IPS-20b (cell line): ENCODE measurements at regions not wholly inside any gene's neighbourhood (a gene's known extent, or its start where the extent isn't known, plus 50 kb on each side); places are given as distances from the start of the nearest gene placed in this dataset.
"Not testable (repeated sequence)": the region's sequence is repeated elsewhere in the genome, so short reads cannot be mapped to it uniquely, and the experiment has no call there.

Experiments
- H3K27ac ChIP-seq: one replicate; pipeline ENCODE4 v1.5.1; 2013; ENCODE audit warnings: low read length
- H3K27me3 ChIP-seq: 2 replicates; pipeline ENCODE4 v1.6.1; 2013; ENCODE audit warnings: mild to moderate bottlenecking, low read length, inconsistent platforms; ENCODE audit not compliant: insufficient read depth
- H3K36me3 ChIP-seq: 2 replicates; pipeline ENCODE4 v1.6.1; 2013; ENCODE audit warnings: low read depth, mild to moderate bottlenecking, inconsistent platforms, low read length, moderate library complexity; ENCODE audit not compliant: insufficient read depth
- H3K4me1 ChIP-seq: 2 replicates; pipeline ENCODE4 v1.6.1; 2013; ENCODE audit warnings: mild to moderate bottlenecking, control low read depth, inconsistent platforms, low read length, moderate library complexity; ENCODE audit not compliant: insufficient read depth
- H3K4me3 ChIP-seq: 2 replicates; pipeline ENCODE4 v1.5.1; 2013; ENCODE audit warnings: mild to moderate bottlenecking, low read length, inconsistent platforms
- H3K9ac ChIP-seq: 2 replicates; pipeline ENCODE4 v1.6.1; 2013; ENCODE audit warnings: low read depth, mild to moderate bottlenecking, inconsistent platforms, low read length, moderate library complexity
- H3K9me3 ChIP-seq: 2 replicates; pipeline ENCODE4 v1.6.1; 2013; ENCODE audit warnings: mild to moderate bottlenecking, low read depth, low read length, inconsistent platforms; ENCODE audit not compliant: insufficient read depth

DNA sequence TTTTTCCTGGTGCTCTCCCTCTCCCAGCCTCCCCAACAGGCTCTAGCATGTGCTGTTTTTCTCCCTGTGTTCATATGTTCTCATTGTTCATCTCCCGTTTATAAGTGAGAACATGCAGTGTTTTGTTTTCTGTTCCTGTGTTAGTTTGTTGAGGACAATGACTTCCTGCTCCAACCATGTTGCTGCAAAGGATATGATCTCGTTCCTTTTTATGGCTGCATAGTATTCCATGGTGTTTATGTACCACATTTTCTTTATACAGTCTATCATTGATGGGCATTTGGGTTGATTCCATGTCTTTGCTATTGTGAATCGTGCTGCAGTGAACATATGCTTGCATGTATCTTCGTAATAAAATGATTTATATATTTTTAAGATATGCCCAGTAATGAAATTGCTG lies 236.1 kb upstream of the HTR1E start:
- H3K27ac ChIP-seq, H3K9ac ChIP-seq, H3K27me3 ChIP-seq, H3K36me3 ChIP-seq, H3K4me3 ChIP-seq, H3K9me3 ChIP-seq: not testable (repeated sequence)
- H3K4me1 ChIP-seq, result peaks cover 10% of the 10 kb centered on the region; the same call in 1 of the 2 replicates

DNA sequence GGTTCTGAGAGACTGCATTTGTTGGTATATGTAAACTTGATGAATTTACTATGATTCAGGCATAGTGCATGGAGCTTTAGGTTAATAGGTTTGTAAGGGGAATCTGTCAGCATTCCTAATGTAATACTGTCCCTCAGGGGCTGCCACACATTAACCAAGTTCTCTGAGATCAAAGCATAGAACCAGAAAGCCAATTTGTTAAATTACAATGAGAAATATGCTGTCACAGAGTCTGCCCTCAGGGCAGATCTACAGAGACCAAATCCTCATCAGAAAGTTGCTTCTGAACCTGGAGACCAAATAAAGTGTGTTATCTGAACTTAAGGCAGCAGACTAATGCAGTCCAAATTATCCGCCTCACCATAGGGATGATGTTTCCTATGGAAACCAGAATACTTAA lies 250.8 kb upstream of the HTR1E start:
- Histone ChIP-seq H3K27me3 (no peaks in the 10 kb centered on the region), H3K36me3 (no peaks in the 10 kb centered on the region), H3K9me3 (no peaks in the 10 kb centered on the region), H3K4me1 (no peaks in the 10 kb centered on the region; the same call in none of the 2 replicates), H3K4me3 (no peak overlapping the region), H3K27ac (no peak overlapping the region), H3K9ac (no peak overlapping the region)

DNA sequence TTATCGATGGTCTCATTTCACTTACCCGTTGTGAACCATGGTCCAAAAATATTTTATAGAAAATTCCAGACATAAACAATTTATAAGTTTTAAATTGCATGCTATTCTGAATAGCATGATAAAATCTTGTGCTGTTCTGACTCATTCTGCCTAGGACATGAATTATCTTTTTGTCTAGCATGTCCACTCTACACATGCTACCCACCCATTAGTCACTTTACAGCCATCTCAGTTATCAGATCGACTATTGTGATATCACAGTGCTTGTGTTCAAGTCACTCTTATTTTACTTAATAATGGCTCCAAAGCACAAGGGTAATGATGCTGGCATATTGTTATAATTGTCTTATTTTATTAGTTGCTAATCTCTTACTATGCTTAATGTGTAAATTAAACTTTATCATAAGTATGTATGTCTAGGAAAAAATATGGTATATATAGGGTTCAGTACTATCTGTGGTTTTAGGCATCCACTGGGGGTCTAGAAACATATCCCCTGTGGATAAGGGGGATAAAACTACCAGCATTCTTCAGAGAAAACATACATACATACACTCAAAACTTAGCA lies 252.0 kb upstream of the HTR1E start:
- H3K9me3 ChIP-seq, result no peaks in the 10 kb centered on the region
- no peak overlapping the region for H3K4me3 ChIP-seq
- no peak overlapping the region for H3K27ac ChIP-seq
- no peaks in the 10 kb centered on the region for H3K27me3 ChIP-seq
- no peaks in the 10 kb centered on the region for H3K36me3 ChIP-seq
- no peaks in the 10 kb centered on the region; the same call in none of the 2 replicates for H3K4me1 ChIP-seq
- no peak overlapping the region for H3K9ac ChIP-seq

DNA sequence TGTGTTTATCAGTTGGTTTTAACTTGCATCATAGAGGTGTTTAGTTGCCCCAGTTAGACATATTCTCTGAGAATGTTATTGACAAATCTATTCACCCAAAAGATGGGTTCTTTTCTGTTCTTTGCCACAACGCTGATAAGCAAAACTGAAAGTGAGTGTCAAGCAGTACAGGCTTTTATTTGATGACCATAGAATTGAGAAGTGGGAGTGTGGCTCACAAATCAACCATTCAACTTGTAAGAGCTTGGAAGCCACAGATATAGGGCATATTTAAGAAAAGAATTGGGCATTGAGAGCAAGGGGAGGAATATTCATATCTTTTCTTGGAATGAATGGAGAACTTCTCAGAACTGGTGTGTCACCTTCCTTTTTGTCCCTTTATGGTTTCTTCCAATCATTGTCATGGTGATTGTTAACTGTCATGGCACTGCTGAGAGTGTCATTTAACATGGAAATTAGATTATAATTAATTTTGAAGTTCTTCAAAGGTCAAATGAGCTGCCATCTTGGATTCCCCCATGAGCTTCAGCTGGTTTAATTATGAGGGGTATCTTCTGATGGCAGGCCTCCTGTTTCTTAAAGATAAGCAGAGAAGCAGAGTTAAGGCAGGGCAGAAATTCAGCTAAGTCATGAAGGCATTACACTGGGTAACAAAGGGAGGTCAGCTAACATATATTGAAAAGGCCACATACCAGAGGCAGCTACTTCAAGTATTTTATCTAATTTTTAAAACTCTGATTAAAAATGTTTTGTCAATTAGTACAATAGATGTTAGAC lies 254.0 kb upstream of the HTR1E start:
- Histone ChIP-seq H3K4me3 (no peak overlapping the region), H3K4me1 (no peaks in the 10 kb centered on the region; the same call in 1 of the 2 replicates), H3K9ac (no peak overlapping the region), H3K36me3 (no peaks in the 10 kb centered on the region), H3K27ac (no peak overlapping the region), H3K9me3 (no peaks in the 10 kb centered on the region), H3K27me3 (no peaks in the 10 kb centered on the region)

DNA sequence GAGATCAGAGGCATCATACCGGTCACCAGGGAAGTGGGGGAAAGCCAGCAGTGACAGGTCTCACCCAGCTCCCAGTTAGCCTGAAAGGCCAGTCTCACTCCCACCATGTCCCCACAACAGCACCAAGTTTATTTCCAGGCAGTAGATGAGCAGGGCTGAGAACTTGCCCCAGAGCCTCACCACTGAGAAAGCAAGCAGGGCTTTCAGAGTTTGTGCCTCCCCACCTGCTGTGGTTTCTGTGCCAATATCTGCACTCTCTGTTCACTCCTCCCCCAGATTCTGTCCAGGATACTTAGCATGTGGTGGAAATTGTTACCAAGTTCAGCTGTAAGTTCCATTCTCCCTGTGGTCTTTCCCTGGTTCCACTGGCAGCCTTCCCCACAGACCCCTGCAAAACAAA lies 255.0 kb upstream of the HTR1E start:
- no peak overlapping the region for H3K9ac ChIP-seq

DNA sequence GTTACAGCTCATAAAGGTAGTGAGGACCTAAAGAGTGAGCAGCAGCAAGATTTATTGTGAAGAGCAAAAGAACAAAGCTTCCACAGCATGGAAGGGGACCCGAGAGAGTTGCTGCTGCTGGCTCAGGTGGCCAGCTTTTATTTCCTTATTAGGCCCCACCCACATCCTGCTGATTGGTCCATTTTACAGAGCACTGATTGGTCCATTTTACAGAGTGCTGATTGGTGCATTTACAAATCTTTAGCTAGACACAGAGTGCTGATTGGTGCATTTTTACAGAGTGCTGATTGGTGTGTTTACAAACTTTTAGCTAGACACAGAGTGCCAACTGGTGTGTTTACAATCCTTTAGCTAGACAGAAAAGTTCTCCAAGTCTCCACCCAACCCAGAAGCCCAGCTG lies 256.2 kb upstream of the HTR1E start:
- H3K9me3 ChIP-seq, H3K4me1 ChIP-seq, H3K27ac ChIP-seq, H3K4me3 ChIP-seq, H3K27me3 ChIP-seq, H3K36me3 ChIP-seq, H3K9ac ChIP-seq: not testable (repeated sequence)

More for the DNA sequence above, 255.0 kb upstream of the HTR1E start:
- Histone ChIP-seq H3K36me3 (no peaks in the 10 kb centered on the region), H3K4me1 (no peaks in the 10 kb centered on the region; the same call in 1 of the 2 replicates), H3K9me3 (no peaks in the 10 kb centered on the region), H3K4me3 (no peak overlapping the region), H3K27ac (no peak overlapping the region), H3K27me3 (no peaks in the 10 kb centered on the region)

DNA sequence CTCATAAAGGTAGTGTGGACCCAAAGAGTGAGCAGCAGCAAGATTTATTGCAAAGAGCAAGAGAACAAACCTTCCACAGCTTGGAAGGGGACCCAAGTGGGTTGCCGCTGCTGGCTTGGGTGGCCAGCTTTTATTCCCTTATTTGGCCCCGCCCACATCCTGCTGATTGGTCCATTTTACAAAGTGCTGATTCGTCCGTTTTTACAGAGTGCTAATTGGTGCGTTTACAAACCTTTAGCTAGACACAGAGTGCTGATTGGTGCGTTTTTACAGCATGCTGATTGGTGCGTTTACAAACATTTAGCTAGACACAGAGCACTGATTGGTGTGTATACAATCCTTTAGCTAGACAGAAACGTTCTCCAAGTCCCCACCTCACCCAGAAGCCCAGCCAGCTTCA lies 265.2 kb upstream of the HTR1E start:
- not testable (repeated sequence) for H3K27ac ChIP-seq

DNA sequence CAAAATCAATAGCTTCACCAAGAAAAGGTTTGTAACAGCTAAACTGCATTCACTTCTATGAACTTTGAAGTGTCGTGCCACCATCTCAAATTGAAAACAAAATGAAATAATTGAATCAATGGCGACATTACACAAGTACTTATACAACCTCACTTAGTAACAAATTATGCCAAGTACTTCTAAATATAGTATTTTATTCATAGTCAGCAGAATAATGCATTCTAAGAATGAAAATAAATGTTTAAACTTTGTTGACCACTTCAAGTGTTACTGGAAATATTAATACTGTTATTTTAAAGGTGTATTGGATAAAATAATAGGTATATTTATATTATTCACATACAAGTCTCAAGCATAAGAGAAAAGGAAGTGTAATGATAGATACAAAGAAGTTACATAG lies 280.1 kb upstream of the HTR1E start:
- Histone ChIP-seq H3K4me1 (no peaks in the 10 kb centered on the region), H3K9me3 (no peaks in the 10 kb centered on the region), H3K9ac (no peak overlapping the region), H3K27ac (no peak overlapping the region), H3K36me3 (no peaks in the 10 kb centered on the region), H3K4me3 (no peak overlapping the region), H3K27me3 (no peaks in the 10 kb centered on the region)

More for the DNA sequence above, 265.2 kb upstream of the HTR1E start:
- H3K36me3 ChIP-seq, H3K9ac ChIP-seq, H3K4me3 ChIP-seq, H3K27me3 ChIP-seq, H3K4me1 ChIP-seq: not testable (repeated sequence)
- H3K9me3 ChIP-seq, result peaks cover 20% of the 10 kb centered on the region; the same call in 1 of the 2 replicates

DNA sequence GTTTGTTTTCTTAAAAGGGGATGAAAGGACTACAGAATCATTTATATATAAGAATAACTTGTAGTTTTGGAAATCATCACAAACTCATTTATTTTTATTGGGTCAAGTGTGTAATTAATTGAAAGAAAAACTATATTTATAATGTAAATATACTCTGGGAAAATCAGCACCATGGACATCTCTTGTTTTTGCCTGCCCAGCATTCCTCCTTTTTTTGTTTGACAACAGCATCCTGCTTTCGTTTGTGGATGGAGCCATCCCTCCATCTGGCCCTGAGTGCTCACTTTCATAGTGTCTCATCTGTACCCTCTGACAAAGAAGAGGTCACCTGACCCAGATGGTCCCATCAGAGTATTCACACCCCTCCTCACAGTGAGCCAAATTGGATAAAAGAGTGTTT lies 308.2 kb upstream of the HTR1E start:
- no peak overlapping the region for H3K4me3 ChIP-seq
- no peaks in the 10 kb centered on the region for H3K36me3 ChIP-seq
- H3K9me3 ChIP-seq, result no peaks in the 10 kb centered on the region; the same call in 1 of the 2 replicates
- no peaks in the 10 kb centered on the region for H3K27me3 ChIP-seq
- H3K9ac ChIP-seq, result no peak overlapping the region
- no peaks in the 10 kb centered on the region for H3K4me1 ChIP-seq
- H3K27ac ChIP-seq, result no peak overlapping the region

DNA sequence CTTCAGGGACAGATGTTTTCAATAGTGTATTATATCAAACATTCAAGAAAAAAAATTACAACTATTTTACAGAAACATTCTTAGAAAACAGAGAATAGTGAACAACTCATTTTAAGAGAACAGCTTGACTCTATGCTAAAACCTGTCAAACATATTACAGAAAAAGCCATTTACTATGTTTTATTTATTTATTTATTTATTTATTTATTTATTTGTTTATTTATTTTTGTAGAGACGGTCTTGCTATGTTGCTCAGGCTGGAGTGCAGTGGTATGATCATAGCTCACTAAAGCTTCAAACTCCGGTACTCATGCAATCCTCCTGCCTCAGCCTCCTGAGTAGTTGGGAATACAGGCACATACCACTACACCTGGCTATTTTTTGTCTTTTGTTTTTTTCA lies 317.9 kb upstream of the HTR1E start:
- H3K27me3 ChIP-seq, result no peaks in the 10 kb centered on the region
- H3K36me3 ChIP-seq, result no peaks in the 10 kb centered on the region
- peaks cover 3% of the 10 kb centered on the region; the same call in 1 of the 2 replicates for H3K9me3 ChIP-seq
- no peaks in the 10 kb centered on the region for H3K4me1 ChIP-seq
- H3K9ac ChIP-seq, result no peak overlapping the region
- no peak overlapping the region for H3K27ac ChIP-seq
- no peak overlapping the region for H3K4me3 ChIP-seq

DNA sequence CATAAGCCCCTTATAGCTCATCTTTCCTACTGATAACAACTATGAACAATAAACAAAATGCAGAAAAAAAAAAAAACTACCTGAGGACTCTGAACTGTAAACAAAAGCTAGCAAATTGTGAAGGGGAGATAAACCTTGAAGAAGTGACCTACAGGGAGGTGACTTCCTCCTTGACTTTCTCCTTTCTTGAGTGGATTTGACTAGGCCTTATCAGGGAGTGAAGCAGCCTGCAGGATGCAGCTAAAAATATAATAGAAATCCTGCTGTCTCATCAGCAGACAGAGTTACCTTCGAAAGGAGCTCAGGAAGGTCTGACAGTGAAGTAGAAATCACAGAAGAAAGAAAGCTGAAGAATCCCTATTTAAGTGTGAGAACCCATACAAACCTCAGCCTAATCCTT lies 322.0 kb upstream of the HTR1E start:
- H3K27me3 ChIP-seq, result no peaks in the 10 kb centered on the region
- H3K9me3 ChIP-seq, result peaks cover 1% of the 10 kb centered on the region; the same call in 1 of the 2 replicates
- H3K4me1 ChIP-seq, result no peaks in the 10 kb centered on the region
- H3K9ac ChIP-seq, result no peak overlapping the region
- H3K4me3 ChIP-seq, result no peak overlapping the region
- H3K36me3 ChIP-seq, result no peaks in the 10 kb centered on the region
- no peak overlapping the region for H3K27ac ChIP-seq
